Stromal cell of bone marrow (primary cell): ENCODE measurements at regions not wholly inside any gene's neighbourhood (a gene's known extent, or its start where the extent isn't known, plus 50 kb on each side); places are given as distances from the start of the nearest gene placed in this dataset.
"Not testable (repeated sequence)": the region's sequence is repeated elsewhere in the genome, so short reads cannot be mapped to it uniquely, and the experiment has no call there.

Experiments
- DNase-seq: peaks from one replicate; pipeline ENCODE4 v3.0.0-alpha.2; 2012; ENCODE audit warnings: low read depth

DNA sequence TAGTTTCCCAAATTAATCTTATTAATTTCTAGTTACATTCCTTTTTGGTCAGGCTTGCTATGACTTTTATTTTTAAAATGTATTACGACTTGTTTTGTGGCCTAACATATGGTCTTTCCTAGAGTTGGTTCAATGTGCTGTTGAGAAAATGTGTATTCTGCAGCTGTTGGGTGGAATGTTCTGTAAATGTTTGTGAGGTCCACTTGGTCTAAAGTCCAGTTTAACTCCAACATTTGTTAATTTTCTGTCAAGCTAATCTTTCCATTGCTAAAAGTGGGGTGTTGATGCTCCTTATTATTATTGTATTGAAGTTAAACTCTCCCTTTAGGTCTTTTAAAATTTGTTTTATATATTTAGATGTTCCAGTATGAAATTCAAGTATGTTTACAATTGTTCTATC, 1010.8 kb upstream of the EDIL3 start:
- DNase-seq: no peak

DNA sequence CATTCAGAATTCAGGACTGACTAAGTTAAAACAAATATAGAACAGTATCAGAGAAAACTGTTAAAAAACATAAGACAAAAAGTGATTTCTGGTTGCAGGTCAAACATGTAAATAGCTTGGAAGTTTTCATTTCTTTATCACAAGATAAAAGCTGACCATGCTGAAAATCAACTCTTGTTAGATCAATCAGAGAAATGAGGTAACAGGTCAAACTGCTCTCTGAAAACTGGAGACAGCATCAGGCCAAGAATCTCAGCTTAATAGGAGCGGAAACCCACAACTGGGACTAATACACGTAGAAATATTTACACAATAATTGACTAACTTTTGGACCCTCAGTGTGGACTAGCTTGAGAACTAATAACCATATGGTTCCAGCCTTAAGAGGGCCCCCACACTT, 1012.8 kb upstream of the EDIL3 start:
- DNase-seq: no peak

DNA sequence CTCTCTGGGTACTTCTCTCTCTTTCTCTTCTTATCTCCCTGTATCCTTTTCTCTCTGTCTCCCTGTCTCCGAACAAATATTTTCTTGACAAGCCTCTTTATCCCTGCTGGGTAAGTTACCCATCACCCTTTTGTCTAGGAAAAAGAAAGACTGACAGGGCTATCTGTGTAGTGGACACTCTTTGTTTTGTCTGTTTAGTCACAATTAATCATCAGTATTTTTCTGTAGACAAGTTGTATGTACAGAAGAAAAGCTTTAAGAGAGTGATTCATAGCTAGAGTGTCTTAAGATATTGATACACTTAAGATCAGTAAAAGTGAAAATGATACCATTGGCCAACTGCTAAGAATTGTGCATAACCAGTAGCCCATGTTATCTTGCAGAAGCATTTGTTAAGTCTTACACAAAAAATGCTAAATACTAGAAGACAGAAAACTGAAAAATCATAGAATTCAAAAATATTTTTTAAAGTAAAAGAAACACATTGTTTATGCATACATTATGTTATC, 1043.8 kb upstream of the EDIL3 start:
- DNase-seq: no peak

DNA sequence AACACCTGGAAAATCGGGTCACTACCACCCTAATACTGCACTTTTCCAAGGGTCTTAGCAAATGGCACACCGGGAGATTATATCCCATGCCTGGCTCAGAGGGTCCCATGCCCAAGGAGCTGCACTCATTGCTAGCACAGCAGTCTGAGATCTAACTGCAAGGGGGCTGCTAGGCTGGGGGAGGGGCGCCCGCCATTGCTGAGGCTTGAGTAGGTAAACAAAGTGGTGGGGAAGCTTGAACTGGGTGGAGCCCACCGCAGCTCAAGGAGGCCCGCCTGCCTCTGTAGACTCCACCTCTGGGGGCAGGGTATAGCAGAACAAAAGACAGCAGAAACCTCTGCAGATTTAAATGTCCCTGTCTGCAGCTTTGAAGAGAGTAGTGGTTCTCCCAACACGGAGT, 1047.0 kb upstream of the EDIL3 start:
- DNase-seq: not testable (repeated sequence)

DNA sequence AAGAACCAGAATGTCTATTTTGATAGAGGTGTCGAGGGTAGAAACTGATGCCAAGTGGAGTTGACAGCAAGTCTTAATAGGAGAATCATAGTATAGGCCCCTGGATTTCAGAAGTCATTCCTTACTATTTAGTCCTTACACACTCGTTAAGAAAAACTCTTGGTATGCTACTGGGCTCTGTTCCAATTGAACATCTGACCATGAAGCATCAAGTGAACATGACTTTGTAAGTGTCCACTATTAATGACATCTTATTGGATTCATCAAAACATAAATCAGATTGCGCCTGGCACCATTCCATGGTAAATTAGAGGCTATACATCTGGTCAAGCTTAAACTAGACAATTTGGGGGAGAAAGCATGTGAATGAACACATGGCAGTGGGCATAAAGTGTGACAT, 1056.5 kb upstream of the EDIL3 start:
- DNase-seq: no peak

DNA sequence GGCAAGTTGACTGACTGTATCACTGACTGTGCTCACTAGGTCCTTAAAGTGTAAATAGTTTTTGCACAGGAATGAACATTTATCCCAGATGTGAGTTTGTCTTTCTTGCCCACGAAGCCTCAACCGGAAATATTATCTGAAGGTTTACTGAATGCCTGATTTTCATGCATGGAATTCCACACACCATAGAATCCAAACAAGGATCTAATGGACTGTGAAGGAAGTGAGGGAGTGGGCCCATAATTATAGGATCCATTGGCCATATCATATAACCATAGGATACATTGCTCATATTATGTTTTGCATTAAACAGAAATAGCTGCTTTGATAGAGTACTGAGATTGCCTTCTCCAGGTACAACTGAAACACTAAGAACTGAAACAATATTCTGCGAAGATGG, 1057.2 kb upstream of the EDIL3 start:
- no peak for DNase-seq

DNA sequence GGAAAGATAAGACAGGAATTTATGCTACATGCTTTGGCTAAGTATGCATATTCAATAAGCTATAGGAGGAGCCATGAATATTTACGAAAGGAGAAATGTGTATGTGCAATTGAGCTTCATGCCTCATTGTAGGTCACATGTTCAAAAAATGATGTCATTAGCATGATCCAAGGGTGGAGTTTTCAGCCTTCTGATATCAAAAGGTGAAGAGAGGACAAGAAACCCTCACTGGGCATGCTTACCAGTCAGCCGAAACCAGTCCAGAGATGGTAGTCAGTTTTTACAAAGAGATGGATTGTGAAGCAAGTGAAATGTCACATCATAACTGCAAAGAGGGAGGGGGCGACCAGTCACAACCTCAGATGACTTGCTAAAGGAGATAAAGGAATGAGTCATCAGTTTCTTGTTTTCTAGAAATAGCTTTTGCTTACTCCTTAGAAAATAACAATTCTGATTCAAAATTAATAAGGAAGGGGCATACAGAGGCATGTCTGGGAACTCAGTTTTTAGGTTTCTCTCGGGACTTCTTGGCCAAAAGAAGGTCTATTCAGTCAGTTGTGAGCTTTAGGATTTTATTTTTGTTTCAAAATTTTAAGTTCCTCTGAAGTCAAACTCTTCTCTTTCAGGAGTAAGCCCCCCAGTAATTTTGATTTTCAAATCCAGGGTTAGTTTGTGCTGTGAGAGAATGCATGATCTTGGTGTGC, 1067.8 kb upstream of the EDIL3 start:
- DNase-seq: no peak

DNA sequence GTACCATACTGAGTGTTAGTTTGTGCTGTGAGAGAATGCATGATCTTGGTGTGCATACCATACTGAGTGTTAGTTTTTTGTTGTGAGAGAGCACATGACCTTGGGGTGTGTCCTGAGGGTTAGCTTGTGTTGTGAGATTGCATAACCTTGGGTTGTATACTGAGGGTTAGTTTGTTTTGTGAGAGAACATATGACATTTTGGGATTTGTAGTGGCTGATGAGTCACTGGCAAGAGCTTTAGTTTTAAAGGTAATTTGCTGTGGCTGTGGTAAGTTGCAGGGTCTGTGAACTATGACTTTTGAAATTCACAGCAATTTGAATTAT, 1068.3 kb upstream of the EDIL3 start:
- no peak for DNase-seq

DNA sequence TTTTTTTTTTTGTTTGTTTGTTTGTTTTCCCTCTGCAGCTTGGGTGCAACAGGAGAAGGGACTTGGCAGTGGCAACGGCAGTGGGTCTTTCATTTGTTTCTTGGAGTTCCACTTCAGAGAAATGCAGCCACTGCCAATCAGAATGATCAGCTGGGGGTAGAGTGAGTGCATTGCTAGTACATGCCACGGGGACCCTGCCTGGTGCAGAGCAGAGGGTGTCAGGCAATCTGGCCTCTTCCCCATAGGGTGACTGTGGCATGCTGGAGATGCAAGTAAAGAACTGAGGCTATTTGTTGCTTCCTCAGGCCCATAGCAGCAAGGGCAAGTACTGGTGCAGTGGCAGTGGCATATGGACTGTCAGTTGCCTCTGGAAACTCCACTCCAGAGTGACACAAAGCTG, 1073.6 kb upstream of the EDIL3 start:
- no peak for DNase-seq

DNA sequence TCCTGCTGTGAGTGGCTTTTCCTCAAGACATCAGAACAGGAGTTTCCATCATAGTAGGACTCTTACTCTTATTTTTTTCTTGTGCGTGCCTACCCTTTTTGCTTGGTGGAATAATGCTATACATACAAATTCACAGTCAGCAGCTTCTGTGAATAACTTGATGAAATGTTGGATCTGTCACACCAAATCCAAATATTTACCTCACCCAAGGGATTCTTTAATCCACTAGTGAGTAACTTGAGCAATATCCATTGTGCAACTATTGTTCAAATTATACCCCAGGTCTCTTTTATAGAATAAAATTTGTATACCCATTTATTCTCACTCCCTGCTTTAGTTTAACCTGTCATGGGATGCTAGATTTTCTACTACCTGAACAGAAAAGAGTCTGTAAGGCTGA, 1078.3 kb upstream of the EDIL3 start:
- no peak for DNase-seq

DNA sequence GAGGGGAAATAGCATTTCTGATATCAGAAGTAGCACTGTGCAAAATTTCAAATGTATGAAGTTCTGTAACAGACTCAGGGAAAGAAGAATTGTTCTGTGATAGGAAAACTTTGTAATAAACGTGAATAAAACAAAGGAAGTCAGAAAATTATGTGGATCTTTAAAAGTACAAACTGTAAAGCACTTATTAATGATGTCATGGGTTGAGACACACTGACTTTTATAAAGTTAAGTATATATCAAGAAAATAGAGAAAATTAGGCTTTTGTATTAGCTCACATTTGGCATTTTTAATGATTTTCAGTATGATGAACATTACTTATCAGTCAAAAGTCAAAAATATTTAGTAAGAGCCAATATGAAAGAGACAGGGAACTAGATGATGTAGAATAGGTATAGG, 1081.7 kb upstream of the EDIL3 start:
- no peak for DNase-seq

DNA sequence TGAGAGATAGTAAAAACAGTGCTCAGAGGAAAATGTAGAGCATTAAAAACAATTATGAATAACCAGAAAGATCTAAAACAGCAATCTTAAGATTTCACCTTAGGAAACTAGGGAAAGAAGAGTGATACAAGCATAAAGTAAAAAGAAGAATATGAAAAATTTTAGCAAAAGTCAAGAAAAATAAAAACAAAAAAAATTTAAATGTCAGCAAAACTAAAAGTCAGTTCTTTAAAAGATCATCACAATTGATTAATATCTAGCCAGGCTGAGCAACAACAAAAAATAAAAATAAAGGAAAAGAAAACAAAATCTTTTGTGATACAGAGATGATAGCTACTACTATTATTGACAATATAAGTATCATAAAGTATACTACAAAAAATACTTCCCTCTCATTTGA, 1088.1 kb upstream of the EDIL3 start:
- no peak for DNase-seq

DNA sequence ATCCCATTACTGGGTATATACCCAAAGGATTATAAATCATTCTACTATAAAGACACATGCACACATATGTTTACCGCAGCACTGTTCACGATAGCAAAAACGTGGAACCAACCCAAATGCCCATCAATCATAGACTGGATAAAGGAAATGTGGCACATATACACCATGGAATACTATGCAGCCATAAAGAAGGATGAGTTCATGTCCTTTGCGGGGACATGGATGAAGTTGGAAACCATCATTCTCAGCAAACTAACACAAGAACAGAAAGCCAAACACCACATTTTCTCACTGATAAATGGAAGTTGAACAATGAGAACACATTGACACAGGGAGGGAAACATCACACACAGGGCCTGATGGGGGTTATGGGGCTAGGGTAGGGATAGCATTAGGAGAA, 1090.5 kb upstream of the EDIL3 start:
- DNase-seq: not testable (repeated sequence)

DNA sequence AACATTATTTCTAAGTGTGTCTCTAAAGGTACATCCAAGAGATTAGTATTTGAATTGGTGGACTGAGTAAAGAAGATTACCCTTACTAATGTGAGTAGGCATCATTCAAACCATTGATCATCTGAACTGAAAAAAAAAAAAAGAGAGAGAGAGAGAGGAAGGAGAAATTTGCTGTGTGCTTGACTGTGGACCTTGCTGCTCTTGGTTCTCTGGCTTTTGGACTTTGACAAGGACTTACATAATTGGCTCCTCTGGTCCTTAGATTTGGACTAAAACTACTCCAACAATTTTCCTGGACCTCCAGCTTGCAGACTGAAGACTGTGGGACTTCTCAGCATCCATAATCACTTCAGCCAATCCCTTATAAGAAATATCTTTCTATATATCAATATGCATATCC, 1091.9 kb upstream of the EDIL3 start:
- DNase-seq: no peak

DNA sequence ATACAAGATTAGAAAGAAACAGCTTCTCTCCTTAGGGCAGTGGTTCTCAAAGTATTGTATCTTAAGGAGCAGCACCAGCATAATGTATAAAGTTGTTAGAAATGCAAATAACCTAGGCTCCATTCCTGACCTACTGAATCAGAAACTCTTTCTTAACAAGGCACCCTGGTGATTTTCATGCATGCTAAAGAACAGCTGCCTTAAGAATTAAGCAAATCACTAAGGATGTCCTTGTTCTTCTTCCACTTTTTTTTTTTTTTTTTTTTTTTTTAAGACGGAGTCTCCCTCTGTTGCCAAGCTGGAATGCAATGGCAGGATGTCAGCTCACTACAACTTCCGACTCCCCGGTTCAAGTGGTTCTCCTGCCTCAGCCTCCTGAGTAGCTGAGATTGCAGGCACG, 1095.2 kb upstream of the EDIL3 start:
- DNase-seq: no peak

DNA sequence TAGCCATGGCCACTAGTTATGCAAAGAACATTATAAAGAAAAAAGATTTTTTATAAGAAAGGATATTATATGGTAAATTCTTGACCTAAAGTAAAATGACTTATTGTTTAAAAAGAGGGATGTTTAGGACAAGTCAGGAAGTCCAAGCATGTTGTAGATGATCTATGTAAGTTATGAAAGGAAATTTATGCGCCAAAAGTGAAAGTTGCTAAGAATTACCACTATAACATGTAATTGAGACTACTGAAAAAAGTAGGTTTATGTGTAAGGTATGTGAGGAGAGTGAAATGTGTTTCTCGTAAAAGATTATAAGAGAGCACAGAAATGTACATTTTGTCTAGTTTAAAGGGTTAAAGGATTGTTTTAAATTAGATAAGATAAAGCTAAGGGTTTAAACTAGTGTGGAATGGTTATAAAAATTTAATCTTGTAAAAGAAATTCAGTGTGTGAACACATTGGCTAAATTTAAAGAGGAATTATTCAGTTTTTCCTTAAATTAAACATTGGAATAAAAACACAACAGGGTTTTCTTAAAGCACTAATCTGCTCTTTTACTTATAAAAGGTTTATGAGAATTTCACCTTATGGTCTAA, 1100.4 kb upstream of the EDIL3 start:
- no peak for DNase-seq

DNA sequence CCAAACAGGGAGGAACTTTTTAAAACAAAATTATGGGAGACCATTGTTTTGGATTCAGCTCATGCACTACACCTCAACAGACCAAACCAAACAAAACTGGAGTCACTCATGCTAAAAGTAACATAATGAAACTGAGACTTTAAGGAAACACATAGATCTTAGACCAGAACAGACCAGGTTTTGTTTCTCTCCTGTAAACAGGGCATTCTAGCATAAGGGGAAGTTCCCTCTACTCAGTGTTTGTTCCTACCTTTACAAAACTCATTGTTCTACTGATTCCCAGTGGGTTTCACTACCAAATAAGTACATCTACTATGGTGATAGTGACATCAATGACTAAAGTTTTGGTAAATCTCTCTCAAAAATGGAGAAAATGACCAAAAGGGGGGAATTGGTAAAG, 1103.6 kb upstream of the EDIL3 start:
- DNase-seq: no peak

DNA sequence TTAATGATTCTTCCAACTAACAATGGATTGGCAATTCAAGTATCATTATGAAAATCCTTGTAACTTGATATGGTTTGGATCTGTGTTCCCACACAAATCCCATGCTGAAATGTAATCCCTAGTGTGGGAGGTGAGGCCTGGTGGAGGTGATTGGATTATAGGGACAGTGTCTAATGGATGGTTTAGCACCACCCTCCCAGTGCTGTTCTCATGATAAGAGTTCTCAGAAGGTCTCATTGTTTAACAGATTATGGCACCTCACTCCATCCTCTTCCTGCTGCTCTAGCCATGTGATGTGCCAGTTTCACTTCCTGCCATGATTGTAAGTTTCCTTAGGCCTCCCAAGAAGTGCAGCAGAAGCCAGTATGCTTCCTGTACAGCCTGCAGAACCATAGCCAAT, 1116.2 kb upstream of the EDIL3 start:
- no peak for DNase-seq

DNA sequence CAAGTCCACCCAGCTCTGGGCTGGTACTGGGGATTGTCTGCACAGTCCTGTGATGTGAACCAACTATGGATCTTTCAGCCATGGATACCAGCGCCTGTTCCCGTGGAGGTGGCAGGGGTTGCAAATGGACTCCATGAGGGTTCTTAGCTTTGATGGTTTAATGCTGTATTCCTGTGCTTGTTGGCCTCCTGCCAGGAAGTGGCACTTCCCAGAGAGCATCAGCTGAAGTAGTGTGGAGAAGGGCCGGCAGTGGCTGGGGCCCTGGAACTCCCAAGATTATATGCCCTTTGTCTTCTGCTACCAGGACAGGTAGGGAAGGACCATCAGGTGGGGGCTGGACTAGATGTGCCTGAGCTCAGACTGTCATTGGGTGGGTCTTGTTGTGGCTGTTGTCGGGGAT, 1104.8 kb upstream of the COX7C start:
- DNase-seq: no peak

DNA sequence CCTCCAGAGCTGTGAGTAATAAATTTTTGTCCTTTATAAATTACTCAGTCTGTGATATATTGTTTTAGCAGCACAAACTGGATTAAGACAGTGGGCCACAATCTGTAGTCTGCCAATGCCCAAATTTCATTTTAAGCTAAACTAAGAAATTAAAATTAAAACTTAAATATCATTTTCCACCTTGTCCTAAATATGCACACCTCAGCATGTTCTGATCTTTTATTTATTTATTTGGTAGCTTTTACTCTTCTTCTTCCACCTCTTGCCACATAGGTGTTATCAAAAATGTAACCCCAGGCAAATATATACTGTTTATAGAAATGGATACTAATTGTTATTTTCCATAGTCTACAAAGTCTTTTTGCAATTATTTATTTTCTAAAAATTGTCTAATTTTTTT, 1102.2 kb upstream of the COX7C start:
- DNase-seq: no peak

DNA sequence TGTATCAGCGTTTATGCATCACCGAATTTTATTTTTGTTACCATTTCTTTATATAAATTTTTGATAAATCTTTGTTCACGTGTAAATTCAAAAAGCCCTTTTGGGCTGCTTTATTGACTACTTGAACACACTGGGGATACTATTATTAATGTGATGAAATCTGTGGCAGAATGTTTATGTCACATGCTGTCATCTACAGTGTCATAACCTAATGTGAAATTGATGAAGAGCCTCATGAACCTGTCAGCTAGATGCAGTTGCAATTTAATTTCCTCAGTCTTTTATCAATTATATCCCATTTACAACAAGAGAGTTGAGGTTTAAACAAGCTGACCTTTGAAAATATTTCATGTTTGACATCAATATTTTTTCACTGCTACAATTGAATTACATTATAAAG, 1100.4 kb upstream of the COX7C start:
- DNase-seq: no peak

DNA sequence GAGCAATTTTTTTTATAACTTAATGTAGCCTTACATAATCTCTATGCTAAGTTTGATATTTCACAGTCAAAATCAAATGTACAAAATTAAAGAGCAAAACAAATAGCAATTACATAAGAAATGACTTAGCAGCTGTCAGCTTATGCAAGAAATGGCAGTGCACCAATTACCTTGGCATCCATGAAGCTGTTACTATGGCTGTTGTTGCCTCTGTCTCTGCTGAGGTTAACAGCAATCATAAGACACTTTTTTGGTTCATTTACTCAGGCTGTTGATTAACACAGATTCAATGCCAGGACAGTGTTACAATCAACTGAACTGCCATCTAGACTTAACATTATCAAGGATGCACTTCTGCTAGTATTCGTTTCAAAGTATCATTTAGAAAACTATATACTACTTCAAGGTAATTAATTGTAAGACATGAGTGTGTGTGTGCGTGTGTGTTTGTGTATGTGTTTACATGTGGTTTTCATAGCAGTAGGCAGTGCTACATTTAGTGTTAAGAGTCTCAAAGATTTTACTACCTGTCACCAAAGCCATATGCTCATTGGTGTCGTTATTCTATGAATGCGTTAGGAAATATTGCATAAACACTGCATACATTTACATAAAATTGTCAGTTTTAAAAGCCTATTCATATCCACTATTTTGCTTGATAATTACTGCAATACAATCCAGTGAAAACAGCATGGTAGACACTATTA, 1084.2 kb upstream of the COX7C start:
- no peak for DNase-seq

DNA sequence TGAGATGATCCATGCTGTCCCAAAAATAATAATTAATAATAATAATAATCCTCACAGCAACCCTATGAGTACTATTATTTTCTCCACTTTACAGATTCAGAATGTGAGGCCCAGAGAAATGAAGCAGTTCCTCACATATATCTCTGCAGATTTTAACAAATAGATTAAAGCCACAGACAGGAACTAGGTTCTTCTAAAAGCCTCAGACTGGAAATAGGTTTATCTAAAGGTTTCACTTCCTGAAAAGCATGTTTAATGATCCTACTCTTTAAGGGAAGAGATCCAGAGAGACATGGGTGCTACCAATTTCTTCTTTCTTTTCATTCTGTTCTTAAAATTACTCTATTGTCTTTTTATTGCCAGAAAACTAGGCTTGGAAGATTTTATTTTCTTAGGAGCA, 1079.4 kb upstream of the COX7C start:
- no peak for DNase-seq

DNA sequence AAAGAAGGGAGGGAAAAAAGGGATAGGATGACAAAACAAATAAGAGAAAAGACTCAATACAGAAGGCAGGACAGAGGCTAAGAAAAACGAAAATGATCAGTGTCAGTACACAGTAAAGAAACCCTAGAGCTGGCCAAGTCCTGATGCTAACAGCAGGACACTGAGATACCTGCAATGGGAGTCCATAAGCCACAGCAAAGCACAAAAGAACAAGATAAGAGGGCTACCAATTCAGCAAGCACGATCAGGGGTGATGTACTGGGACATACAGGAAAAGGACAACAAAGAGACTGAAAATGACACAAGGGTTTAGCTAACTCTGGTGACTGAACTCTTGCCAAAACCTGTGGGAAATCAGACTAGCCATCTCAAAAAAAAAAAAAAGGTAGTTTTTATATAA, 1072.6 kb upstream of the COX7C start:
- DNase-seq: no peak
